ENCODE measurements at regions not wholly inside any gene's neighbourhood (a gene's known extent, or its start where the extent isn't known, plus 50 kb on each side); places are given as distances from the start of the nearest gene placed in this dataset.

GRCh38 chr9:111195766-111196165, 134.3 kb downstream of the OR2K2 start:
- Histone ChIP-seq H3K79me2 (ENCODE audit: control insufficient read depth, low read length) (no peaks in the 10 kb centered on the region), H3K4me1 (ENCODE audit: control insufficient read depth, low read length) (no peaks in the 10 kb centered on the region), H4K20me1 (ENCODE audit: control insufficient read depth, insufficient read depth, low read depth, low read length) (no peaks in the 10 kb centered on the region), H3K4me3 (ENCODE audit: low read length) (no peak overlapping the region), H3K36me3 (ENCODE audit: control insufficient read depth, low read length) (no peaks in the 10 kb centered on the region), H3K27ac (ENCODE audit: low read depth, low read length) (no peak overlapping the region), H3K4me2 (ENCODE audit: low read length) (no peak overlapping the region), H3K9me2 (replicated peaks; ENCODE audit: control insufficient read depth, low read length) (no peaks in the 10 kb centered on the region), H3F3A (ENCODE audit: control insufficient read depth, insufficient read depth) (no peaks in the 10 kb centered on the region), H3K9me3 (ENCODE audit: control insufficient read depth, insufficient read depth, low read length) (no peaks in the 10 kb centered on the region), H3K27me3 (ENCODE audit: control insufficient read depth, low read length) (no peaks in the 10 kb centered on the region)
- TF ChIP-seq CTCF (IDR thresholded peaks at IDR 0.05; ENCODE audit: low read depth, low read length, poor library complexity, severe bottlenecking) (no peak), EZH2phosphoT487 (IDR thresholded peaks at IDR 0.05; ENCODE audit: borderline replicate concordance, low read length) (no peak)

GRCh38 chr9:111193095-111193494, 136.9 kb downstream of the OR2K2 start:
- no peaks in the 10 kb centered on the region for H3K79me2 ChIP-seq (ENCODE audit: control insufficient read depth, low read length)
- no peaks in the 10 kb centered on the region for H3K36me3 ChIP-seq (ENCODE audit: control insufficient read depth, low read length)
- H3K9me3 ChIP-seq (ENCODE audit: control insufficient read depth, insufficient read depth, low read length), result no peaks in the 10 kb centered on the region
- H3K4me1 ChIP-seq (ENCODE audit: control insufficient read depth, low read length), result no peaks in the 10 kb centered on the region
- no peaks in the 10 kb centered on the region for H4K20me1 ChIP-seq (ENCODE audit: control insufficient read depth, insufficient read depth, low read depth, low read length)
- H3K4me3 ChIP-seq (ENCODE audit: low read length), result no peak overlapping the region
- no peak overlapping the region for H3K4me2 ChIP-seq (ENCODE audit: low read length)
- TF ChIP-seq EZH2phosphoT487 (IDR thresholded peaks at IDR 0.05; ENCODE audit: borderline replicate concordance, low read length) (no peak), CTCF (IDR thresholded peaks at IDR 0.05; ENCODE audit: low read depth, low read length, poor library complexity, severe bottlenecking) (no peak)
- H3K27ac ChIP-seq (ENCODE audit: low read depth, low read length), result no peak overlapping the region
- H3F3A ChIP-seq (ENCODE audit: control insufficient read depth, insufficient read depth), result no peaks in the 10 kb centered on the region
- no peaks in the 10 kb centered on the region for H3K9me2 ChIP-seq (replicated peaks; ENCODE audit: control insufficient read depth, low read length)
- H3K27me3 ChIP-seq (ENCODE audit: control insufficient read depth, low read length), result no peaks in the 10 kb centered on the region

GRCh38 chr9:111192650-111193049, 137.4 kb downstream of the OR2K2 start:
- H3K36me3 ChIP-seq (ENCODE audit: control insufficient read depth, low read length), result no peaks in the 10 kb centered on the region
- H3K9me2 ChIP-seq (replicated peaks; ENCODE audit: control insufficient read depth, low read length), result no peaks in the 10 kb centered on the region
- no peaks in the 10 kb centered on the region for H3K79me2 ChIP-seq (ENCODE audit: control insufficient read depth, low read length)
- H4K20me1 ChIP-seq (ENCODE audit: control insufficient read depth, insufficient read depth, low read depth, low read length), result no peaks in the 10 kb centered on the region
- no peaks in the 10 kb centered on the region for H3K27me3 ChIP-seq (ENCODE audit: control insufficient read depth, low read length)
- H3K4me1 ChIP-seq (ENCODE audit: control insufficient read depth, low read length), result no peaks in the 10 kb centered on the region
- H3K9me3 ChIP-seq (ENCODE audit: control insufficient read depth, insufficient read depth, low read length), result no peaks in the 10 kb centered on the region
- H3F3A ChIP-seq (ENCODE audit: control insufficient read depth, insufficient read depth), result no peaks in the 10 kb centered on the region
- no peak overlapping the region for H3K27ac ChIP-seq (ENCODE audit: low read depth, low read length)
- no peak overlapping the region for H3K4me3 ChIP-seq (ENCODE audit: low read length)
- no peak overlapping the region for H3K4me2 ChIP-seq (ENCODE audit: low read length)
- TF ChIP-seq CTCF (IDR thresholded peaks at IDR 0.05; ENCODE audit: low read depth, low read length, poor library complexity, severe bottlenecking) (no peak), EZH2phosphoT487 (IDR thresholded peaks at IDR 0.05; ENCODE audit: borderline replicate concordance, low read length) (no peak)

GRCh38 chr9:111190347-111190746, 139.7 kb downstream of the OR2K2 start:
- no peak overlapping the region for H3K4me3 ChIP-seq (ENCODE audit: low read length)
- H3K79me2 ChIP-seq (ENCODE audit: control insufficient read depth, low read length), result no peaks in the 10 kb centered on the region
- H4K20me1 ChIP-seq (ENCODE audit: control insufficient read depth, insufficient read depth, low read depth, low read length), result no peaks in the 10 kb centered on the region
- no peaks in the 10 kb centered on the region for H3K36me3 ChIP-seq (ENCODE audit: control insufficient read depth, low read length)
- H3K27me3 ChIP-seq (ENCODE audit: control insufficient read depth, low read length), result no peaks in the 10 kb centered on the region
- no peaks in the 10 kb centered on the region for H3K9me3 ChIP-seq (ENCODE audit: control insufficient read depth, insufficient read depth, low read length)
- TF ChIP-seq CTCF (IDR thresholded peaks at IDR 0.05; ENCODE audit: low read depth, low read length, poor library complexity, severe bottlenecking), result no peak
- TF ChIP-seq EZH2phosphoT487 (IDR thresholded peaks at IDR 0.05; ENCODE audit: borderline replicate concordance, low read length), result no peak
- no peak overlapping the region for H3K27ac ChIP-seq (ENCODE audit: low read depth, low read length)
- no peaks in the 10 kb centered on the region for H3F3A ChIP-seq (ENCODE audit: control insufficient read depth, insufficient read depth)
- no peaks in the 10 kb centered on the region for H3K9me2 ChIP-seq (replicated peaks; ENCODE audit: control insufficient read depth, low read length)
- H3K4me1 ChIP-seq (ENCODE audit: control insufficient read depth, low read length), result no peaks in the 10 kb centered on the region
- H3K4me2 ChIP-seq (ENCODE audit: low read length), result no peak overlapping the region
